ENCODE measurements at regions not wholly inside any gene's neighbourhood (a gene's known extent, or its start where the extent isn't known, plus 50 kb on each side); places are given as distances from the start of the nearest gene placed in this dataset.

DNA sequence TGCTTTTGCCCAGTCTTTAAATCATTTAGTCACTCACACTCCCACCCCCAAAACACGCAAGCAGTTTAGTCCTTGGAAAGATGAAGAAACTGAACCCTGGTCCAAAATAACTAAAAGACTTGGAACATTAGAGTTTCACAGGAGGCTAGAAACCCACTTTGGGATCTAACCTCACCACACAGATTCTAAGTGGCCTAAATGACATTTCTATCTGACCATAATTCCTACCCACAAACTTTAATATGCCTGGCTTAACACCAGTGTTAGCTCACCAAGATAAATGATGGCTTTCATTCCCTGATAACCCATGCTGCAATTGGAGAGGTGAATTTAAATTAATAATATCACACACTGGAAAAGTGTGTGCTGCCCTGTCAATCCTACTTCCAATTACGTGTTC lies 295.3 kb upstream of the UBE2E2 start:
- no peak for DNase-seq (ENCODE audit: low read depth in 4 of 4, low spot score in 3 of 4)

DNA sequence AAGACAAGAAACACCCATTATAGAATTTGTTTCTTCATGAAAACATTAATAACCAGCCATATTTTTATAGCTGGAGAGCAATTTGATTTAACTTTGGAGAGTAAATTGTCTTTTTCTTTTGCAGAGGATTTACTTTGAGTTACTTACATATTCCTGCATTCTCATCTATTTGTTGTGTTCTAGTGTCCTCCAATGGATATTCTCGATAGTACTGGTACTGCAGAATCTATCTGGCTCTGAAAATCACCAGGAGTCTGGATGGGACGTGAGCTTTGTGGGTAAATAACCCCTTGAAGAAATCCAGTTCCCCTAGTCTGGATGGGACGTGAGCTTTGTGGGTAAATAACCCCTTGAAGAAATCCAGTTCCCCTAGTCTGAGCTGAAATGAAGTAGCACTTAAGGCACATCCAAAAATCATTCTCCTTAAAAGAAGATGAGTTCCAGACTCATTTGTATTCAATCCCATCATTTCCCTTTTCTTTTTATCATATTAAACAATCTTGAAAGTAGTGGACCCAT lies 294.1 kb upstream of the UBE2E2 start:
- no peak for DNase-seq (ENCODE audit: low read depth in 4 of 4, low spot score in 3 of 4)

DNA sequence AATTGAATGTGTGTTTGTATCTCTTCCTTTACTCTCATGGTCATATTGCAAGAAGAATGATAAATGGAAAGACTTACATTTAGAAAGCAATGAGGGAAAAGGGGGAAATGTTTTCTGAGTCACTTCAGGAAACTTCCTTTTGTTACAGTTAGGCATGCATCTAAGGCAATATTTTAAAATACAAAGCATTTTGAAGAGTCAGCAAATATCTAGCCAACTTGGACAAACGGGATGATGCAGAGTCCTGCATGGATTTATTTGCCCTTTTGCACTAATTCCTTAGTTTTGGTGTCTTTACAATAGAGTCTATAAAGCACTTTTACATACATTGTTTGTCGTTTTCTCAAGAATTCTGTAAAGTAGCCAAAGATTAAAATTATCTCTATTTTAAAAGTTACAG lies 286.2 kb upstream of the UBE2E2 start:
- DNase-seq (ENCODE audit: low read depth in 4 of 4, low spot score in 3 of 4), result no peak

DNA sequence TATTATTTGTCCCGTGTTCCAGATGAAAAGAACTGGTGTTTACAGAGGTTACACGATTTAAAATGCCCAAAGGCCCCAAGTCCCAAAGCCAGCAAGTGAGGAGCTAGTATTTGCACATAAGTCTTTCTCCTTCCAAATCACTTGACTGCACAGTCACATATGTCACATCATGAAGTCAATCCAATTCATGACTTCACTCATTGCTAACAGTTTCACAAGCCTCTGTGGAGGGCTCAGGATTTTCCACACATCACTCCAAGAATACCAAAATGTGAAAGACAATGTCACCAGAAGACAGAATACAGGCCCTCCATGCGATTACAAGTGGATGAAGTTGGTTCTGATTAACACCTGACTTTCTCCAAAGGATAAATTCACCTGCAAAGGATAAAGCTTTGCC lies 283.1 kb upstream of the UBE2E2 start:
- no peak for DNase-seq (ENCODE audit: low read depth in 4 of 4, low spot score in 3 of 4)

DNA sequence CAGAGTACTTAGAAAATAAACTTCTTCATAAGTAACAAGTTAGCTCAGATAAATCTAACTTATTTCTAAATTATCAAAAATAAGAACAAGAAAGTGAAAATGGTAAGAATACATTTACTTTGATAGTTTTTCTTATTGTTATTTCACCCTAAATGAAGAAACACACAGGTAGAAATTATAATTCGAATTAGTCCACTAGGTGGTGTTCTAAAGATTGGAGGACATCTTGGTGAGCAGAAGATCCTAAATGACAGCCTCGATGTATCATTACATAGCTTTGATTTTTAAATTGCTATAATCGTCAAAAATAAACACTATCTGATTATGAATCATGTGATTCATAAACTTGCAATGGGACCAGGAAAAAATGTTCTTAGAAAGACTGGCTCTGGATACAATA lies 280.8 kb upstream of the UBE2E2 start:
- DNase-seq (ENCODE audit: low read depth in 4 of 4, low spot score in 3 of 4), result no peak

DNA sequence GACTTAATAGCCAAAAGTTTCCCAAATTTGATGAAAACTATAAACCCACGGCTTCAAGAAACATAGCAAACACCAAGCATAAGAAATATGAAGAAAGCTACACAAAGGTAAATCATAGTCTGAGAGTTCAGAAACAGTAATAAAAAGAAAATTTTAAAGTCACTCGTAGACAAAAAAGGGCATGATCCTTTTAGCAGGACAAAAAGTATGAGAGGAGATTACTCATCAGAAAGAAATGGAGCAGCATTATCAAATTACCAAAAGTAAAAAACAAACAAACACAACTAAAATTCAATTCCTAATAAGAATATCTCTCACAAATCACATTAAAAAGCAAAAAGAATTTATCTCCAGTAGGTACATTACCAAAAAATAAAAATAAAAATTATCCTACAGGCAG lies 279.4 kb upstream of the UBE2E2 start:
- DNase-seq (ENCODE audit: low read depth in 4 of 4, low spot score in 3 of 4), result no peak

DNA sequence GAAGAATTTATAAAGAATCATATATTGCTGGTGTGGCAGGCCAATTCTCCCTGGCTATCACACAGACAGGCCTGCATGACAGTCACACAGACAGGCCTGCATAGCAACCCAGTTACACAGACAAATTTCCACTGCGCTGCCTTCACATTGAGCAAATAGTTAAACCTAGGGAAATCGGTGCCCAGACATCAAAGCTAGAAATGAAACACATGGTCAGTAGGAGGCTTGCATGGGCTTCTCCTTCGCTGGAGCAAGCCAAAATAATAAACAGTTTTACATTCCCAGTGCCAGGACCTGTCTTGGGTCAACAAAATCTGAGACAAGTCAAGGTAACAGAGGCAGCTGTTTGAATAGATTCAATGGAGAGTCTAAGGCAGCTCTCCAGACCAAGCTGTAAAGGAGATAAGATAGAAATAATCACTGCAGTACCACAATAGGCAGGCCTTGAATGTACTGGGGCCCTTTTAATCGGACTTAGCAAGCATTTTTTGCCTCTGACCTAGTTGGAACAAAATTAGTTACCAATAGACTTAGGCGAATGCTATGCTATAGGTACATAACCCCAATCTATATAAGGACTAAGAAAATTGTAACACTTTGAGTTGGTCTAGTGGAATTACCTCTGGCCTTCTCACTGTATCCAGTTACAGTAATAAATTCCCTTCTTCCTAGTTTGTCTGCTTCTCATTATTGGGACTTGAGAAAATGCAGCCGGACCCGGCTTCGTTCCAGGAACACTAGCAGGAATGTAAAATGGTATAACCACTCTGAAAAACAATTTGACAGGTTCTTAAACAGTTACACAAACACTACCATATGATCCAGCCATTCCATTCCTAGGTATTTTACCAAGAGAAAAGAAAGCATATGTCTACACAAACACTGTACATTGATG lies 274.7 kb upstream of the UBE2E2 start:
- DNase-seq (ENCODE audit: low read depth in 4 of 4, low spot score in 3 of 4), result peak in 2 of 4 donors; percentile 22 to 40

DNA sequence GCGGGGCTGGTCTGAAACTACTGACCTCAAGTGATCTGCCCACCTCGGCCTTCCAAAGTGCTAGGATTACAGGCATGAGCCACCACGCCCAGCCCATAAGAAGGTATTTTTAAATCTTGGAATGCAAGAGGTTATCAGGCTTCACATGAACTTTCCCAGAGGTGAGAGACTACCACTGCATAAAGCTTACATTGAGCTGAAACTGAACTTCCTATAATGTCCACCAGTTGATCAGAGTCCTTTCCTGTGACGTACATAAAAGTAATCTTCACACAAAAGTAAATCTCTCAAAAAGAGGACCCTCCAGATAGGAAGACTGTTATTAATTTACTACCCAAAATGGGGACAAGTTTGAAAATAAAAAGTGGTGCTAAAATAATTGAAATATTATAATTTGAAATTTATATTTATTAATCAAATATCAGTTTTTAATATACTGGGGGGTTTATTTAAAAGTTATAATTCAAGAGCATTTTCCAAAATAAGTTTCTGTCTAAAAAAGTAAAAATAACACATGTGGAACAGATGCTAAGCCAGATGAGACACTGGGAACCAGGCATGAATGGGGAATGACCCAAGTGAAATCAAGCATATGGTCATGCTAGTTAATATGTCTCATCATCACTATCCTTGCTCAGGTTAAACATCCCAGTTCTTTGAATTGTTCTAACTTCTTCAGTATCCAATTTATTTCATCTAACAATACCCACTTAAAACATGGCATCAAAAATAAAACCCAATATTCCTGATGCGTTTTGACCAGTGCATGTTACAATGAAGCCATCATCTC lies 269.9 kb upstream of the UBE2E2 start:
- no peak for DNase-seq (ENCODE audit: low read depth in 4 of 4, low spot score in 3 of 4)

DNA sequence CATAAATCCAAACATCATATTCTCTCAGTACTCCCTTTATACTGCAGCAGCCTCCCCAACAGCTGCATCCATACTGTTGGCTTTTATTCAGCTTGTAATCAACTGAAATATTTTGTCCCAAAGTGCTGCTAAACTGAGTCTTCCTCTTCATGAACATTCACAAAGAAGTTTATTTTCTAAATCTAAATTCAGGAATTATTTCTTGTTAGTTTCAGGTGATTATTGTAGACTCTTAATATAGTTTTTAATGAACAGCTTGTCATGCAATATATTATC lies 269.3 kb upstream of the UBE2E2 start:
- no peak for DNase-seq (ENCODE audit: low read depth in 4 of 4, low spot score in 3 of 4)

DNA sequence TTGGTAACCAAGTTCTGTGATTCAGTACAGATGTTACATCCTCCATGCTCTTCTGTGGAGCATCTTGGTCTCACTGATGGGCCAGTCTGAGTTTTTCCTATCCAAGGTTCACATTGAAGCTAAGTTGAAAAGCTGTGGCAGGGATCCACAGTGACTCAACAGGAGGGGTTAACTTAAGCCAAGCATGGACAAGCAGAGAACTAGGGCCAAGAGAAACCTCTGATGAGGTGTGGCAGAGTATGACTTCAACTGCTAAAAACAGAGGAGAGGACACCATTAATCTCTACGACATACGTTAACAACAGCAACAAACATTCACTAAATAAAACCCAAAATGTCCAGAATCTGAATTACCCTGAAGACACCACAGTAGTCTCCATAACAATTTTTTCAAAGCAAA lies 268.1 kb upstream of the UBE2E2 start:
- no peak for DNase-seq (ENCODE audit: low read depth in 4 of 4, low spot score in 3 of 4)

DNA sequence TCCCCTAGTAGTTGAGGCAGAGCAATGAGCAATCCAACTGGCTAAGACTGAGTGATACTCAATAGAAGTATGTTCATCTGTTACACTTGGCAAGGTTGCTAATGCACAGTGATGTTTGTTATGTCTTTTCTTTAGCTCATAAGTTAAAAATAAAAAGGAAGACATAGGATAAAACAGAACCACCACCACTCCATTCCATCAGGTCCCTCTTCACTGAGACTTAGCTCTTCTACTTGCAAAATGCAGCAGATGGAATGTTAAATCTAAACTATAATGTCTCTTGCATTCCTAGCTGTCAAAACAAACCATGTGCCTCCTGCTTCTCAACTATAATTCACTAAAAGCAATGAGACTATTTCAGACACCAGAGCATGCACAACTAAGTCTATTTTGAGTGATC lies 265.6 kb upstream of the UBE2E2 start:
- DNase-seq (ENCODE audit: low read depth in 4 of 4, low spot score in 3 of 4), result no peak

DNA sequence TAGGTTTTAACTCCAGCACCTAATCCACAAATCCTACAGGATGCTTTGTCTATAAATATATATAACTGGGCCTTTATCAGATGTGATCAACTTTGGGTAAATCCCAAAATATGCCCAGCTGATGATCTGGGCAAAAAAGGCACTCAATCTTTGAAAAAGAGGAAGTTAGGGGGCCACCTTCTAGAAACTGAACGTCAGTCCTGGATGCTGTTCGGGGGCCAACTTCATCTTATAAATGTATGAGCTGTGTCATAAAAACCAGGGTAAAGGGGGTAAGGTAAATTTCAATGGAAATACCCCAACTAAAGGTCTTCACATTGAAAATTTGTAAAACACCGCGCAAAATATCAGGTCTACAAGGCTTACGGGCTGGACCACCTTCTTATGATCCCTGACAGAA lies 264.4 kb upstream of the UBE2E2 start:
- DNase-seq (ENCODE audit: low read depth in 4 of 4, low spot score in 3 of 4), result no peak

DNA sequence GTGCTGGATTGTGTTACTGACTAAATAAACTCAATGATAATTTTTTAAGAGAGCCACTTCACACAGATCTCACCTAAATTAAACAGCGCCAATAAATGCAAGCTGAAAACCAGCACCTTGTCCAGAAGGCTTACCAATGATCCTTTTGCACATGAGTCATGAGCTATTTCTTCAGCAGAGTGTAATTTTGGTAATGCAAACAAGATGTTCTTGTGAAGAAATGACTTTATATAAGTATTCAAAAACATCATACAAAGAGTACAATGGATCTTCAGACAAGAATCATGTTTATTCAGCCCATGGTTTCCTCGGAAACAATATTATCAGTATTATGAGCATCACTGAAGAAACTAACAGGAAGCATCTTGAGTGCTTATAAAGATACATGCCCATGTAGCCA lies 263.8 kb upstream of the UBE2E2 start:
- no peak for DNase-seq (ENCODE audit: low read depth in 4 of 4, low spot score in 3 of 4)

DNA sequence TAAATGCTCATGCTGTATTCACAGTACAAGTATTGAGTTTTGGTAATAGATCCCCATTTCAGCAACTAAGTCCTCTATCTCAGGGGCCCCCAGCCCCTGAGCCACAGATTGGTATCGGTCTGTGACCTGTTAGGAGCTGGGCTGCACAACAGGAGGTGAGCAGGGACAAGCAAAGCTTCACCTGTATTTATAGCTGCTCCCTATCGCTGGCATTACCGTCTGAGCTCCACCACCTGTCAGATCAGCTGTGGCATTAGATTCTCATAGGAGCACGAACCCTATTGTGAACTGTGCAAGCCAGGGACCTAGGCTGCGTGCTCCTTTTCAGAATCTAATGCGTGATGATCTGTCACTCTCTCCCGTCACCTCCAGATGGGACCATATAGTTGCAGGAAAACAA lies 262.8 kb upstream of the UBE2E2 start:
- no peak for DNase-seq (ENCODE audit: low read depth in 4 of 4, low spot score in 3 of 4)

DNA sequence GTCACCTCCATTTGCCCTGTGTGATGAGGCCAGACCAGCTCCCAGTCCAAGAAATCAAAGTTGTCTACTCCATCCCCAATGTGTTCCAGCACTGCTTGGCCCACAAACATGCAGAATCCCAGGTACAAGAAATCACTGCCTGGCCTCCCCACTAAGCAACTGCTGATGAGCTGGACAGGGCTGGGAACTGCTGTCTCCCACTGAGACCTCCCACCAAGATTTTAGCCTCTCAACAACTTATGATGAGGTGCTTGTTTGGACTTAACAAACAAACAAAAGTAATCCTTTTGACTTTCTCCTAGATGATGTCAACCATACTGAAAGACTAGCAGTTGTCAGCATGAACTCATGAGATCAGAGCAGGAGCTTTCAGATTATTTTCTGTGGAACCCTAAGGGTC lies 260.1 kb upstream of the UBE2E2 start:
- no peak for DNase-seq (ENCODE audit: low read depth in 4 of 4, low spot score in 3 of 4)

DNA sequence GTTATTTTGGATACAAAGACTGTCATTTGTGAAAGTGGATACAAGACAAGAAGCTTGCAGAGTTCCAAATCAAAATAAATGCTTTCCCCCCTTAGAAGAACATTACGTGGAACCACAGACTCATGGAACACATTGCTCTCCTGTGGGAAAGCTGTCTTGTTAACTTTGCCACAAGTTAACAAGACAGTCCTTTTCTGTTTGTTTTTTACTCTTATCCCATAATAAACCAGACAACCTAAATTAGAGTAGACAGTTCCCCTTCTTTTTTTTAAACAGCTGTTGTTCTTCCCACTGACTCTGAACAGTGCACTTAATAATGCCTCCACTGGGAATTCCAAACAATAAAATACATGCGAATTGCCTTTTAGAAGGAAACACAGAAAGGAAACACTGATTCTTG lies 255.3 kb upstream of the UBE2E2 start:
- DNase-seq (ENCODE audit: low read depth in 4 of 4, low spot score in 3 of 4), result peak in 2 of 4 donors; percentile 16 to 52

DNA sequence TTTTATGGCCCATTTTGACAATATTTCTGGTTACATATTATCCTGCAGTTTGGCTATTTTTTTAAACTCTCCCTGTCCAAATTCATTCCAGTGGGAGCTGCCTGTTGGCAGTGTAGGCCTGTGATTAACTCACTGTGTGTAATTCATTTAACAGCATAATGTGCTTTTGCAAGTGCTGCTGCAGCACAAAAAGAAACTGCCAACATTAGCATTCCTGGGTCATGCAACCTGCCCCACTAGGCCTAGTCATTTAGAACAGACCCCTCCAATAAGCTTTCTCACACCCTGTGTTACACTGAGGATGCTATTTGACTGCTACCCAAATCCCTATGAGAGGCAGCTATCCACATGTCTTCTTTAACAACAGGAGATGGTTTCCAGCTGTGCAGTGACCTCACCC lies 251.2 kb upstream of the UBE2E2 start:
- no peak for DNase-seq (ENCODE audit: low read depth in 4 of 4, low spot score in 3 of 4)

DNA sequence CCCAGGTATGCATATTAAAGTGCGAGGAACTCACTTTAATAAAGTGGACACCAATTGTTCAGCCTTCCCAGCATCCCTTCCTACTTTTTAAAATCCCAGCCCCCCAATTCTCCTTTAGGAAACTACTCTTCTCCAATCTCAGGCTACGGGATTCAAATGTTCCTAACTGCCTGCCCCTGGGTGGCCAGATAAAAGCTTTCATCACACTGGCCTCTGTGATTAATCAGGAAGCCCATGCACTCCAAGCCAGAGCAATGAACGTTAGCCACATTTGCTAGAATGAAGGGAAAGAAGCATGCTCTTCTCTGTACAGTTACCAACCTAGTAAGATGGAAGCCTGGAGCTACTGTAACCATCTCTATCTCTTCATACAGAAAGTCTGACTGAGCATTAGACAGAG lies 250.3 kb upstream of the UBE2E2 start:
- no peak for DNase-seq (ENCODE audit: low read depth in 4 of 4, low spot score in 3 of 4)

DNA sequence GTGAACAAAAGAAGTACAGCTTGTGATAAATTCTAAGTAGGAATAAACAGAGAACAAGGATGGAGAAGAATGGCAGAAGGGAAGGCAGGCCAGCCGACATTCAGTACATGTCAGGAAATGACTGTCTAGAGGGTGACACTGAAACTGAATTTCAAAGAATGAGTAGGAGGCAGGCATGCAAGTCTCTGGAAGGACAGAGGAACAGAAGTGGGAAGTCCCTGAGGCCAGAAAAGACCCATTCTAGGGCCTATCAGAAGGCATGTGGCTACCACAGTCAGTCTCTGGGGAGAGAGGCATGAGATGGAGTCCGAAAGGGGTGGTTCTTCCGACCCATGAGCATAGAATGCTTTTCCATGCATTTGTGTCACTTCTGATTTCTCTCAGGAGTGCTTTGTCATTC lies 243.5 kb upstream of the UBE2E2 start:
- no peak for DNase-seq (ENCODE audit: low read depth in 4 of 4, low spot score in 3 of 4)

DNA sequence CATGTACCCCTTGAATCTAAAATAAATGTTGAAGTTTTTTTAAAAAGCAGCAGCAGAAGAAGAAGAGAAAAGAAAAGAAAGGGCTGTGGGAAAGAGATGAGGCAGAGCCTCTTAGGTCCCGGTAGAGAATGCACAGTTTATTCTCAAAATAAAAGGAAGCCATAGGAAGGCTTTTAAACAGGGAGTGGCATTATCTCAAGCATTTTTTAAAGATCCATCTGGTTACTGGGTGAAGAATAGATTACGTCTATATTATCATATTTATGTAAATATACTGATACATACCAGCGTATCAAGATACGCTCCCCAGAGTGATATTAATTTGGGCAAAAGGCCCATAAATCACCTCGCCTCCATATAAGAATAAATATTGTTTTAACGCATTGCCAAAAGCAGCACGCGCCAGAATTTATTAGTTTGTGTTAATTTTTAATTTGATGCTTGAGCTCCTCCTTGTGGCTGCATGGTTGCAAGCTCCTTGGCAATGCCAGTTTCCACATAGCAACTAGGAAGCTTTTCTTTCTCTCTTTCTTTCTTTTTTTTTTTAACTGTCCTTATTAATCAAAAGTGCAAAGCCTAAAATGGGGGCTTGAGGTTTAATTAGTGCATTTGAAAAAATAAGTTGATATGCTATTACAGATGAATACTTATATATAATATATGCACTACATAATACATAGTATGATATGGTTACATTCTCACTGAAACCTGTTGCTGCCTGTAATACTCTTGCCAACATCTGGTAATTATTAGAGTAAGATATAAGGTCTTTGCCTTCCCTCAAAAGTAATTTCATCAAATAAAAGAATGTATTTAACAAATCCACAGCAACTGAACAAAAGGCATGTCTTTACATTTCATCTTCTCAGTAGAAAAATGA lies 242.8 kb upstream of the UBE2E2 start:
- peak; percentile 43 to 65 (median 50) for DNase-seq (ENCODE audit: low read depth in 4 of 4, low spot score in 3 of 4)

DNA sequence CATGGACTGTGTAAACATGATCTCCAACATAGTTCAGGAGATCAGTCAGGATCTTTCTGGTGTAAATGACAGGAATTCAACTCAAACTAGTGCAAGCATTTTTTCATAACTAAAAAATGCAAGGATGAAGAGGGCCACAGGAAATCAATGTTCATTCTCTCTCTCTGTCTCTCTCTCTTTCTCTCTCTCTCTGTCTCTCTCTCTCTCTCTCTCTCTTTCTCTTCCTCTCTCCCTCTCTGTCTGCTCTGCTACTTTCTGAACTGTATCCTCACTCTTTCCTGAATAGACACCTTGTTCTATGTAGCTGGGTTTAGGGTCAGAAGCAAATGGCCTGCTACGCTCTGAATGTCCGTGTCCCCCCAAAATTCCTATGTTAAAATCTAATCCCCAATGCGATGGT lies 240.9 kb upstream of the UBE2E2 start:
- no peak for DNase-seq (ENCODE audit: low read depth in 4 of 4, low spot score in 3 of 4)

Measured in right renal pelvis (tissue), 4 donors.